HG03457 (cell line): ENCODE measurements at regions not wholly inside any gene's neighbourhood (a gene's known extent, or its start where the extent isn't known, plus 50 kb on each side); places are given as distances from the start of the nearest gene placed in this dataset.

Source experiments
- ATAC-seq: cut with Tn5 transposase; IDR thresholded peaks from one replicate; pipeline ENCODE4 v1.9.1; 2021; ENCODE audit warnings: moderate number of reproducible peaks; ENCODE audit not compliant: unreplicated experiment

DNA sequence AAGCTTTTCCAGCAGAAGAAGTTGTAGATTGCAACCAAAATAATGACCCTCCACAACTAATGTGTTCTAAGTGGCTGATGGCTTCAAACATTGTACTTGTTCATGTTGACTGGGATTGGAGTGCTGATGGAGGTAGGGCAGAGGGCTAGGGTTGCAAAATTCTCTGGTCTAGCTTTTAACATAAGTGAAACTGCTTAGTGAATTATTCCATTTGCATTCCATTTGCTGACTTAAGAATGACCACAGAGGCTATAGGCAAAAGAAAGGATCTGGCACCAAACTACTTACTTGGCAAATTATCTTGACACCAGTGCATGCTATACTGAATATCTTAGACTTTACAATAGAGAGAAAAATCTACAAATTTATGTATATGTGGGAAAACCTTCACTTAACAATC lies 287.0 kb downstream of the FGF9 start:
- no peak for ATAC-seq

DNA sequence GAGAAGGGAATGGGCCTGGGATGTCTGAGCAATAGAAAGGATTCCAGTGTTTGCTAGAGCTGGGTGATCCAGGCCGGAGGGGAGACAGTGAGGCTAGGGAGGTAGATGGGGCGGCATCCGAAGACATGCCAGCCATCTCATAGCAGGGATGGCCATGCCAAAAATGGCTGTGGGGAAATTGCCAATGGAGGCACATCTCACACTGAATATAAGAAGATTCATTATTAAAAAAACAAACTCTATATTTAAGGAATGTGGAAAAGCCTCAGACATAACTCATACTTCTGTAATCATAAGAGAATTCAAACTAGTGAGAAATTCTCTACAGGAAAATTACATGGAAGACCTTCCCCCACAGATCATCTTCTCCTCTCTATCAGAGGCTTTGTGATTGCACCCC lies 289.2 kb downstream of the FGF9 start:
- no peak for ATAC-seq

DNA sequence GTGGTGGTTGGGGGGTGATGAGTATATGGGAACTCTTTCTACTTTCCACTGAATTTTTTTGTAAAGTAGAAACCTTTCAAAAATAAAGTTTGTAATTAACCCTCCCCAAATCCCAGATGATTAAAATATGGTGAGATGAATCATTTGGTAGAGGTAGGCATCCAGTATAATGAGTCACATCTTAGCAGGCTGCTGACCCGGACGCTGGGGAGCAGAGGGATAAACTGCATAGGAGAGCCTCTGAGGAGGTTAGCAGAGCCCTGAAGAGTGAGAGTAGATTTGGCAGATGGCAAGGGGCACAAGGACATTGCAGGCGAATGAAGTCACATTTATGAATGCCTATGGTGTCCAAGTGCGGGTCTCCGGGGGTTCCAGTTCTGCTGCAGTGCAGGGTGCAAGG lies 293.8 kb downstream of the FGF9 start:
- no peak for ATAC-seq

DNA sequence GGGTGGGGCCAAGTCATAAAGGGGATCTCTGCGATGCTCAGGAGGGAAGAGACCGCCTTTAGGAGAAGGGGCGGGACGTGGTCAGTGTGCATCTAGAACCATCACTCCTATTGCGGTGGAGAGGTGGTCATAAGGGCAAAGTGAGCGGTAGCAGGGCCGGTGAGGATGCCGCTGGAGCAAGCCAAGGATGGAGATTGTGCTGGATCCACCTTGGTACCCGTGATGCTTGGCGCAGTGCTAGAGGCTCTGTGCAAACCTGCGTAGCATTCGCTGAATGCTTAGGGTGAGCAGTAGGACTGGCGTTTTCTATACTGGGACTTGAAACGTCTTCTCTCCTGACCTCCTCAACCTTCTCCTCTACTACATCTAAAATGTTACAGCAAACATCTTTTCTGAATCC lies 294.2 kb downstream of the FGF9 start:
- ATAC-seq, result no peak

DNA sequence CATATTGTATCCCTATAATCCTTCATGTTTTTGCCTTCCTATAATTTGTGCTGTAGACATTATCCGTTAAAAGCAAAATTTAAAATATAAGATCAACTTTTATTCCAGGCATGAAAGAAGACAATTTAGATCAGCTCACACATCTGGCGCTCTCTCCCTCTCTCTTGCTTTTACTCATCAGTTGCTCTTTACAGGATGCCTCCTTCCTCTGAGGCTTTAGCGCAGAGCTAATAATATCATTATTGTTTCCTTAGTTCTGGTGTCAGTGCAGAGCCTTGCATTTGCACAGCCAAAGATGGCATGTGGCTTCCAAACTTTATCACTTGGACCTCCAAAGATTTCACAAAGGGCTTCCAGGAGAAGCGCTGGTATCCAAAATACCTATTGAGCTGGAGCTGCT lies 295.1 kb downstream of the FGF9 start:
- no peak for ATAC-seq

DNA sequence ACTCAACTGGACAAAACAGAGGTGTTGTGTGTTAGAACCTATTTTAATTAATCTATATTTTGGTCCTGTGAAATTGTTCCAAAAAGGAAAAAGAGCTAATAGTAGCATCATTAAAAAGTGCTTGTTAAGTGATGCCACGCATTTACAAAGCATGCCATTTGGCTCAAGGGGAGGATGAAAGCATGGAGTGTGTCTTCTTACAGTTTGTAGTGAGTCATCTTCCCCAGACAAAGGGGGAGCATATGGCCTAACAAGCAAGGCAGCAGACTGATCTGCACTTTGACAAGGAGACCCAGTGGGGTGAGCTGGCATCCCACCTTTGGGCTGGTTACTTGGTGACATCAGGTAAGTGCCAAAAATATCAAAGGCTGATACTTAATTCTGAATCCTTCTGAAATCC lies 297.0 kb downstream of the FGF9 start:
- no peak for ATAC-seq

DNA sequence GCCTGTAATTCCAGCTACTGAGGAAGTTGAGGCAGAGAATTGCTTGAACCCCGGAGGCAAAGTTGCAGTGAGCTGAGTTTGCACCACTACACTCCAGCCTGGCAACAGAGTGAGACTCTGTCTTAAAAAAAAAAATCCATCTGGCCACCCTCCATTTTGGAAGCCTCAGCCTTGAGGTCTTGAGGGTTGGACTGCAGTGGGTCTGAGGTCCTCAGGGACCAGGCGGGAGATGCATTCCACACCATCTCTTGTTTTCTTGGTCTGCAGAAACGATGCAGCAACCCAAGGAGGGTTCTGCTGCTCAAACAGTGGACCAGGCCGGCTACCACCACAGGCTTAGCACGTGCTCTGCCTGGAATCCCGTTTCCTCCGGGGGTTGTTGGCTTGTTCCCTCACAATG lies 299.3 kb downstream of the FGF9 start:
- ATAC-seq, result no peak

DNA sequence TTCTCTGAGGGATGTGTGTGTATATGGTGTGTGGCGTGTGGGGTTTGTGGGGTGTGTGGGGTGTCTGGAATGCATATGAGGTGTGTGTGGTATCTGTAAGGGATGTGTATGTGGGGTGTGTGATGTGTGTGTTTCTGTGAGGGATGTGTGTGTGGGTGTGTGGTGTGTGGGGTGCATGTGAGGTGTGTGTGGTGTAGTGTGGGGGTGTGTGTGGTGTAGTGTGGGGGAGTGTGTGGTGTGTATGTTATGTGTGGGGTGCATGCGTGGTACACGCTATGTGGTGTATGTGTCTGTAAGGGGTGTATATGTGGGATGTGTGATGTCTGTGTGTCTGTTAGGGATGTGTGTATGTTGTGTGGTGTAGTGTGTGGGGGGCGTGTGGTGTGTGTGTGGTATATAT lies 300.0 kb downstream of the FGF9 start:
- no peak for ATAC-seq

DNA sequence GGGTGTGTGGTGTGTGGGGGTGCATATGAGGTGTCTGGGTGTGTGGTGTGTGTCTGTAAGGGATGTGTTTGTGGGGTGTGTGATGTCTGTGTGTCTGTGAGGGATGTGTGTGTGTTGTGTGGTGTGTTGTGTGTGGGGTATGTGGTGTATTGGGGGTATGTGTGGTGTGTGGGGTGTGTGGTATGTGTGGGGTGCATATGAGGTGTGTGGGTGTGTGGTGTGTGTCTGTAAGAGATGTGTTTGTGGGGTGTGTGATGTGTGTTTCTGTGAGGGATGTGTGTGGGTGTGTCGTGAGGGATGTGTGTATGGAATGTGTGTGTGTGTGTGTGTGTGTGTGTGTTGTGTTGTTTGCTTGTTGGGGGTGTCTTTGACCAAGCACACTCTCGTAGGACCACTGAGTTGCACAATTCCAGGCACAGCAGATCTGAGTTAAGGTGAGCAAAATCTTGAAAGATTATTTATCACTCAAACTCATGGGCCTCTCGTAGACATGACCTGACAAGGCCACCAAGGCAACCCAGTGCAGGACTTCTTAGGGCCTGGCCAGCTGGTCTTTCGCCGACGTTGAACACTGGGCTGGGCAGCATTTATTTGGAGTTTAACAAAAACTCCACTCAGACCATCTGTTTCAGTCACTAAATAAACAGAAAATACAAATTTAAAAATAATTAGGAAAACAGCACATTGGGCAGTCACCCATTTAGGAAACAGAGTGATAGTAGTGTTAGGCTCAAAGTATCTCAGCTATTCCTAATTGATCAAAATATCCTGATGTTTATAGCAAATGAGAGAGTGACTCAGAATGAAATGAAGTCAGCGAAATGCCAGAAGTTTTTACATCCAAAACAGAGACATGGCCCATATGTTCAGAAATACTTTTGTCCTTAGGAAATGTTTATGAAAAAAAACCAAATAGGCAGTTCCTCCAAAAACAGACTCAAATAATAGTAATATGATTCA lies 301.1 kb downstream of the FGF9 start:
- ATAC-seq, result no peak

DNA sequence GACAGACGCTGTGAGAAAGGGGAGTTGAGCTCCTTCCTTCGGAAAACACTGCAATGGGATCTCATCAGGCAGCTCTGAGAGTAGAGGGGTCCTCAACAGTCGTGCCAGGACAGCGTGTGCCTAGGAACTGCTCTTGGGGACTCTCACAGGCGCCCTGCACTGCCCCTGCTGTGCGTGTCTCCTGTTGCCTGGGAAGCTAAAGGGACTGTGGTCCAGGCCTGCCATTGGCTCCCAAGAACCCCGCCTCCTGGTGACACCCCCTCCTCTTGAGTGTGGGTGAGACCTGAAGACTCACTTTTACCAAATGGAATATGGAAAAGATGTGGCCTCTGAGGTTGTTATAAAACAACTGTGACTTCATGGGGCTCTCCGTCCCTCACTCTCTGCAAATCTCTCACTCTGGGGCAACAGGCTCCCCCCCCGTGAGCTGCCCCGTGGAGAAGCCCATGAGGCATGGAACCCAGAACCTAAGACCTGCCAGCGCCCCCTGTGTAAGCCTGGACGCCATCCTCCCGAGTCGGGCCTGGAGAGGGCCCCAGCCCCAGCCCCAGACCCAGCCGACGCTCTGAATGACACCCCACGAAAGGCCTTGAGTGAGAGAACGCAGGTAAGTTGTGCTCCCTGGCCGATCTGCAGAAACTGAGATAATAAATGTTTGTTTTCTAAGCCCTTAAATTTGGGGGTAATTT lies 302.7 kb downstream of the FGF9 start:
- ATAC-seq, result no peak

DNA sequence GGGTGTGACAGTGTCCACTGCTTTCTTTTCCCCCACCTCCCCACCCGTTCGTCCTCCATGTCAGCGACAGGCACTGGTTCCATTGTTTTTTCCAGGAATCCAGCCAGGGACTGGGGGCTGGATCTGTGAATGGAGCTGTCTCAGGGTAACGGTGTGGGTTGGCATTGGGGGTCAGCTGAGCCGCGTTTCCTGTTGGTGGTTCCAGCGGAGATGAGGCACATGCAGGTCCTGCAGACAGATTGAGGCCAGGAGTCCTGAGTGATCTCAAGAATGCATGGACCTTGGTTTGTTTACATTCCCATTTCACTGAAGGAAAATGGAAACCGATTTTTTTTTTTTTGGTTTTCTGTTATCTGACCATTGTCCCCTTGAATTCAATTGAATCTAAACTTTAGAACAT lies 303.9 kb downstream of the FGF9 start:
- ATAC-seq, result no peak

DNA sequence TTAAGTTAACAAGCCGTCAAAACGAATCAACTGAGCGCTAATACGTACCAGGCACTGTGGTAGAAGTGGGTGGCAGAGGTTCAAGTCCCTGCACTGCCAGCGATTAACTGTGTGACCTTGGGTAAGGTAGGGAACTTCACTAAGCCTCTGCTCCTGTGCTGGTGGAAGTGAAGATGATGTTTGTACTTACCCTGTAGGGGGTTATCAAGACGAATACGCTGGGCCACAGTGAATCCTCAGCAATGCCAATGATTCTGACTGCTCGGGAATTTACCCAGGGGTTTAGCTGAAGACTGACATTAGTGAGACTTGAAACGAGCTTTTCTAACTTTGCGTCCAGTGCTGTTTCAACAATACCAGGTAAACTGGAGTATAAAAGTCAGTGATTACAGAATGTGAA lies 305.3 kb downstream of the FGF9 start:
- no peak for ATAC-seq

DNA sequence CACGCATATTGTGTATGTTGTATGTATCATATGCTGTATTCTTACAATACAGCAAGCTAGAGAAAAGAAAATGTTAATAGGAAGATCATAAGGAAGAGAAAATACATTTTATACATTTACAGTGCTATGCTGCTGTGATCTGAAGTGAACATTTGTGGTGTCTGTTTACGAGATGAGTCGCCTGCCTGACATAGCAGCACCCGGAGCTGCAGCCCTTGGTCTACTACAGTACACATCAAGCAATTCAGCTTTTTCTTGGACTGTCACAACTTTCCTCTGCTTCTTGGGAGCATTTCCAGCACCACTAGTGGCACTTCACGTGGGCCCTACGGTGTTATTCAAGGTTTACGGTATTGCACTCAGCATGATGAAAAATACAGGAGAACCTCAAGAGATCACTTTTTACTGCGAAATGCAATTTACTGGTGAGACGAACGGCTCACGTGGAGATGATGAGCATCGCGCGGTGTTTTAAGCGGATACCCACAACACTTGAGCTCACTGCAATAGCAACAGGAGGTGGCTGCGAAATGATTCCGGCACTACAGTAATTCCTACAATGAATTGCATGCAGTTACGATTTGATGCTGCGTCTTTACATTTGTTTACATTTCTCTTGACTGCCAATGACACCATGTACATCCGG lies 308.4 kb downstream of the FGF9 start:
- no peak for ATAC-seq

DNA sequence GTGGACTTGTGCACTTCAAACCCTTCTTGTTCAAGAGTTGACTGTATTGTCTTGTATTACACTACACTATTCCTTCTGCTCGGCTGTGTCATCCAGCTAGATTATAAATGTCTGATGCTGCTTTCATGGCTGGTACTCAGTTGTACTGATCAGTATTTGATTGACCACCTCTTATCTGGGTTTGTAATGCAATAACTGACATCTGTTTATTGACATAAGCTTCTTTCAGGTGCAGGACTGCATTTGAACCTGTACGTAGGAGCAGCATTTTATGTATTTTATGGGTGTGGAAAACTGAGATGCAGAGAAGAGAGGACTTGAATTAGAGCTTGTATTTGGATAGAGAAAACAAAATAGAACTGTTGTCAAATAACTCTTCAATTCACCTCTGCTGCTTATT lies 309.2 kb downstream of the FGF9 start:
- no peak for ATAC-seq

DNA sequence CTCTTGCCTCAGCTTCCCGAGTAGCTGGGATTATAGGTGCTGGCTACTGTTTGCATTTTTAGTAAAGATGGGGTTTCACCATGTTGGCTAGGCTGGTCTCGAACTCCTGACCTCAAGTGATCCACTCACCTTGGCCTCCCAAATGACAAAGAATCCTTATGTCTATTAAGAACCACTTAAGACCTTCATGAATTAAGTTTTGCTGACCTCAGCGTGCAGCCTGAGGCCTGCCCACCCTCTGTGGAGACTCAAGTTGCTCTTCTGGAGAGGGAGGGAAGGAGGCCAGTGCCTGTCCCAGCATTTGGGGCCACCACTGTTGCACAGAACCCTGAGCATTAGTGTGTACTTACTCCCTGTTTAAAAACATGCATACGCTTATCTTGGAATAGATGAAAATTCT lies 313.3 kb downstream of the FGF9 start:
- ATAC-seq, result no peak

DNA sequence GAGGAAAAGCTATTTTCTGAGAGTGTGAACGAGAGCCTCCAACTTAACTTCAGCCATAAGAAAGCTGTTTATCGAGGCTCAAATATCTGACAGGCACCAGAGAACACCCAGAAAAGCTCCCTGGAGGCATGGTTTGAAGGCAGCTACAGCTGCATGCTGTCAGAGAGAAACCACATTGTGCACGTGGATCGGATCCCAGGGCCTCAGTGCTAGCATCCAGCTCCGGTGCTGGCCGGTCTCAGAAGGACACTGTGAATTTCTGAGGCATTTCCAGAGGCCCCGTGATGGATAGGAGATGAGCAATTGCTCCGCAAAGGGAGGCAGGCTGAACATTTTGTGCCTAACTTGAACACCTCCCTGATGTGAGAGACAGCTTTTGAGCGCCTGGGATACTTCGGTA lies 315.7 kb downstream of the FGF9 start:
- ATAC-seq, result no peak

DNA sequence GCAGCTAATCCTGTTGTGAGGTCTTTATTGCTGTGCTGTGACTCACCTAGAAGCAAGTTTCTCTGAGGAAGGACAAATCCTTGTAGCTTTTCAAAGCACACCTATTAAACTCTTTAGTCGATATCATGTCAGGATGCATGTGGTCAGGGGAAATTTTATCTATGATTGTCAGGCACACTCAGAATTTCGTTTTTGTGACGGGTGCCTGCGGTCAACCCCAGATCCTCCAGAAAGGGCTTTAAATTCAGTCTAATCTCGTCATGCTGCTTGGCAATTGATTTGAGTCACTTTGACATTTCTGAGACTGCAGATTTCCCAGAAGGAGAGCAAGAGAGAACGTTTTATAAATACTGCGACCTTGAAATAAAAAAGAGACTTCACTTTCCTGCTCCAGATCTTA lies 316.9 kb downstream of the FGF9 start:
- ATAC-seq, result no peak

DNA sequence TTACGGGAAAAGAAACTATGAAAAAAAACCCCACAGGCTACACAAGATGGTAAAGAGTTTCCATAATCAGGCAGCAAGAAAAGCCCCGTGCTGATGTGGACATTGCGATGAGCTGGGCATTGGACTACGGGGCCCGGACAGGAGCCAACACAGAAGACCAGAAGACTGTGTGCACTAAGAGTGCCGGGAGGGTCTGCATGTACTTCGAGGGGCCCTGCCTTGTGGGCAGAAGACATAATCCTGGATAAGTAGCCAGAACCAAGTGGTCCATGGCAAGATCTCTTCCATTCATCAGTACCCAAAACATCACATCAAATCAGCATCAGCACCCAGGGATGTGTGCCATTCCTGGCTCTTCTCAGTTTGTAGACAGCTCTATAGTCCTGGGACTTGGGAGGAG lies 317.8 kb downstream of the FGF9 start:
- no peak for ATAC-seq

DNA sequence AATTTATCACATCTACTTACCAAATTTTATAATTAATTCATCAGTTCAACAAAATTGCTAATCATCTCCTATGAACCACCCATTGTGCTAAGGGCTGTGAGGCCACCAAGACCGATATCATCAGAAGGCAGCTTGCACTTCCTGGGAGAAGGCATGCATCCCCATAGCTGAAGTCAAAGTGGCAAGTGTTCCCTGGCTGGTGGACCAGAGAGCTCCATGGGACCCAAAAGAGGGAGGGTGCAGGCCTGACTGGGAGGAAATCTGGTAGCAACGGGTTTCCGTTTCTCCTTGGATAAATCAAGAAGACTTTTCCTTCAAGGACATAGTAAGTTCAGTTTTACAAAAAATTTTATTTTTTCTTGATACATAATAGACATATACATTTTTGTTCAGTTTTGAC lies 325.2 kb downstream of the FGF9 start:
- ATAC-seq, result no peak

DNA sequence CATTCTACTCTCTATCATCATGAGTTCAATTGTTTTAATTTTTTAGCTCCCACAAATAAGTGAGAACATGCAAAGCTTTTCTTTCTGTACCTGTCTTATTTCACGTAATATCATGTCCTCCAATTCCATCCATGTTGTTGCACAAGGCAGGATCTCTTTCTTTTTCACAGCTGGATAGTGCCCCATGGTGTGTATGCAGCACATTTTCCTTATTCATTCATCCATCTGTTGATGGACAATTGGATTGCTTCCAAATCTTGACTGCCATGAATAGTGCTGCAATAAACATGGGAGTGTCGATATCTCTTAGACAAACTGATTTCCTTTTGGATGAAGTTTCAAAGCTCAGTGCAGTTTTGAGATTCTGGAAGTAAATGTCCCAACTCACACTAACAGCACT lies 326.9 kb downstream of the FGF9 start:
- ATAC-seq, result no peak

DNA sequence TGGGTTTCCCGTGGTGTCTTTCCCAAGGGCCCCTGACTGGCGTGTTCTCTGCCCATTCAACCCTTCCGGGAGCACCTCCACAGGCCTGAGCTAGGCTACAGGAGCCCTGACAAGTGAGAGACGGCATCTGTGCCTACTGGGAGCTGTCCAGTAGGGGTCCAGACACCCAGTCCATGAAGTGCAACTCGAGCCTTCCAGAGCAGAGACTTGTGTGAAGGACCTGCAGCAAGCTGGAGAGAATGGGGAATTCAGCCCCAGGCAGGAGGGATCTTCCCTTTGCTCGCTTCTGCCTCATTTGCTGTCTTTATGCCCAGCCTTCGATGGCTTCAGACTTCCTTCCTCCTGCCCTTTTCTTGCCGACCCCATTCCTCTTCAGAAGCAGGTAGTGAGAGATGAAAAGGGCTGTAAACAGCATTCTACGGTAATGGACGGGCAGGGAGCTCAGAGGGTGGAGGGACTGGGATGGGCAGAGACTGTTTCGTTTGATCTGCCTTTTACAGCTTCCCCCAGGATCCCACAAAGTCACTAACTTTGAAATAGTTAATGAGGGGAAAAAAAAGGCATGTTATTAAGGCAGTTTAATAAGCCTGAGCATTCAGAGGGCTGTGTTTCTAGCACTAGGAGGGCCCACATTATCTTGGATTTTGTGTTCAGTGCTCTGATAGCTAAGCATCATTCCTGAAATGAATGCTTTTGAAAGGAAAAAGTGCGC lies 327.6 kb downstream of the FGF9 start:
- ATAC-seq, result no peak
